ENCODE measurements at regions not wholly inside any gene's neighbourhood (a gene's known extent, or its start where the extent isn't known, plus 50 kb on each side); places are given as distances from the start of the nearest gene placed in this dataset.
"Not testable (repeated sequence)": the region's sequence is repeated elsewhere in the genome, so short reads cannot be mapped to it uniquely, and the experiment has no call there.

GRCh38 chr2:183812091-183812490 is 687.8 kb downstream of the NUP35 start:
- ChIA-PET CTCF (no interaction called here), POLR2A (no interaction called here)
- Mint-ChIP-seq H3K36me3 (no peaks in the 10 kb centered on the region), H3K27me3 (no peaks in the 10 kb centered on the region), H3K27ac (no peak overlapping the region), H3K4me1 (no peaks in the 10 kb centered on the region), H3K9me3 (peaks cover 0 to 17% (median 5%) of the 10 kb centered on the region in 3 donors), H3K4me3 (no peak overlapping the region)
- H3K4me1 ChIP-seq (ENCODE audit: control insufficient read depth in 1 of 2, extremely low read depth in 1 of 2, insufficient read depth in 2 of 2, low read length in 2 of 2): no peaks in the 10 kb centered on the region
- no peak overlapping the region for H3K4me3 ChIP-seq (ENCODE audit: control insufficient read depth in 1 of 2, extremely low read depth in 1 of 2, low read length in 1 of 2)
- no peaks in the 10 kb centered on the region for H3K36me3 ChIP-seq (ENCODE audit: control insufficient read depth in 2 of 2, extremely low read depth in 1 of 2, insufficient read depth in 1 of 2, low read length in 1 of 2)
- H3K9me3 ChIP-seq: no peaks in the 10 kb centered on the region
- H3K27ac ChIP-seq (ENCODE audit: low read length): no peak overlapping the region
- WGBS (ENCODE audit: insufficient coverage): no CpG with 5 or more reads among the region's 2 CpGs
- H3K27me3 ChIP-seq (replicated peaks in 1 of 2; ENCODE audit: control insufficient read depth in 2 of 2, extremely low read depth in 1 of 2, insufficient read depth in 2 of 2, low read length in 1 of 2): no peaks in the 10 kb centered on the region
- no peak for ATAC-seq (replicated peaks in 1 of 4)
- DNase-seq: no peak

GRCh38 chr2:183825710-183826109 is 701.5 kb downstream of the NUP35 start:
- POLR2A ChIA-PET: no interaction called here
- Mint-ChIP-seq H3K27me3 (no peaks in the 10 kb centered on the region), H3K9me3 (peaks cover 5 to 41% (median 24%) of the 10 kb centered on the region in 3 donors), H3K4me1 (no peaks in the 10 kb centered on the region), H3K4me3 (no peak overlapping the region), H3K27ac (no peak overlapping the region), H3K36me3 (no peaks in the 10 kb centered on the region)
- Histone ChIP-seq H3K27me3 (replicated peaks in 1 of 2; ENCODE audit: control insufficient read depth in 2 of 2, extremely low read depth in 1 of 2, insufficient read depth in 2 of 2, low read length in 1 of 2) (no peaks in the 10 kb centered on the region), H3K4me1 (ENCODE audit: control insufficient read depth in 1 of 2, extremely low read depth in 1 of 2, insufficient read depth in 2 of 2, low read length in 2 of 2) (no peaks in the 10 kb centered on the region), H3K9me3 (peaks cover 4% of the 10 kb centered on the region), H3K36me3 (ENCODE audit: control insufficient read depth in 2 of 2, extremely low read depth in 1 of 2, insufficient read depth in 1 of 2, low read length in 1 of 2) (no peaks in the 10 kb centered on the region), H3K4me3 (ENCODE audit: control insufficient read depth in 1 of 2, extremely low read depth in 1 of 2, low read length in 1 of 2) (no peak overlapping the region), H3K27ac (ENCODE audit: low read length) (no peak overlapping the region)
- ATAC-seq (replicated peaks in 1 of 4): no peak
- no CpG with 5 or more reads among the region's 3 CpGs for WGBS (ENCODE audit: insufficient coverage)
- CTCF ChIA-PET: no interaction called here
- no peak for DNase-seq

- no peaks in the 10 kb centered on the region for H3K36me3 Mint-ChIP-seq
- H3K27me3 ChIP-seq (replicated peaks in 1 of 2; ENCODE audit: control insufficient read depth in 2 of 2, extremely low read depth in 1 of 2, insufficient read depth in 2 of 2, low read length in 1 of 2): no peaks in the 10 kb centered on the region
- peaks cover 2% of the 10 kb centered on the region for H3K9me3 ChIP-seq
- H3K9me3 Mint-ChIP-seq: peaks cover 5 to 21% (median 20%) of the 10 kb centered on the region in 3 donors
- H3K27me3 Mint-ChIP-seq: no peaks in the 10 kb centered on the region
- no peak overlapping the region for H3K27ac ChIP-seq (ENCODE audit: low read length)
- H3K27ac Mint-ChIP-seq: no peak overlapping the region
- WGBS (ENCODE audit: insufficient coverage): no CpG with 5 or more reads among the region's 2 CpGs
- no peak overlapping the region for H3K4me3 Mint-ChIP-seq
- no peaks in the 10 kb centered on the region for H3K4me1 Mint-ChIP-seq
- H3K36me3 ChIP-seq (ENCODE audit: control insufficient read depth in 2 of 2, extremely low read depth in 1 of 2, insufficient read depth in 1 of 2, low read length in 1 of 2): no peaks in the 10 kb centered on the region
- CTCF ChIA-PET: no interaction called here
- ATAC-seq (replicated peaks in 1 of 4): no peak
- H3K4me3 ChIP-seq (ENCODE audit: control insufficient read depth in 1 of 2, extremely low read depth in 1 of 2, low read length in 1 of 2): no peak overlapping the region
- DNase-seq: no peak
- POLR2A ChIA-PET: no interaction called here
- H3K4me1 ChIP-seq (ENCODE audit: control insufficient read depth in 1 of 2, extremely low read depth in 1 of 2, insufficient read depth in 2 of 2, low read length in 2 of 2): no peaks in the 10 kb centered on the region
Observed at GRCh38 chr2:183829931-183830330, 705.7 kb downstream of the NUP35 start.

GRCh38 chr2:183837157-183837556 is 712.9 kb downstream of the NUP35 start:
- CTCF ChIA-PET: no interaction called here
- WGBS (ENCODE audit: insufficient coverage): 67% methylated on average over 2 of the region's 2 CpGs
- ATAC-seq (replicated peaks in 1 of 4): no peak

GRCh38 chr2:183838295-183838694 is 714.1 kb downstream of the NUP35 start:
- no peak overlapping the region for H3K27ac ChIP-seq (ENCODE audit: low read length)
- Mint-ChIP-seq H3K4me3 (no peak overlapping the region), H3K4me1 (no peaks in the 10 kb centered on the region), H3K9me3 (peaks cover 3 to 11% (median 10%) of the 10 kb centered on the region in 3 donors), H3K27ac (no peak overlapping the region), H3K36me3 (no peaks in the 10 kb centered on the region), H3K27me3 (no peaks in the 10 kb centered on the region)
- CTCF ChIA-PET: no interaction called here
- H3K4me1 ChIP-seq (ENCODE audit: control insufficient read depth in 1 of 2, extremely low read depth in 1 of 2, insufficient read depth in 2 of 2, low read length in 2 of 2): no peaks in the 10 kb centered on the region
- no peaks in the 10 kb centered on the region for H3K27me3 ChIP-seq (replicated peaks in 1 of 2; ENCODE audit: control insufficient read depth in 2 of 2, extremely low read depth in 1 of 2, insufficient read depth in 2 of 2, low read length in 1 of 2)
- no peak for DNase-seq
- no peaks in the 10 kb centered on the region for H3K36me3 ChIP-seq (ENCODE audit: control insufficient read depth in 2 of 2, extremely low read depth in 1 of 2, insufficient read depth in 1 of 2, low read length in 1 of 2)
- POLR2A ChIA-PET: no interaction called here
- no peaks in the 10 kb centered on the region for H3K9me3 ChIP-seq
- ATAC-seq (replicated peaks in 1 of 4): no peak
- WGBS (ENCODE audit: insufficient coverage): 66% methylated on average over 3 of the region's 5 CpGs
- H3K4me3 ChIP-seq (ENCODE audit: control insufficient read depth in 1 of 2, extremely low read depth in 1 of 2, low read length in 1 of 2): no peak overlapping the region

More at GRCh38 chr2:183837157-183837556, 712.9 kb downstream of the NUP35 start:
- Mint-ChIP-seq H3K27me3 (no peaks in the 10 kb centered on the region), H3K4me3 (no peak overlapping the region), H3K27ac (no peak overlapping the region), H3K9me3 (peaks cover 3 to 11% (median 10%) of the 10 kb centered on the region in 3 donors), H3K36me3 (no peaks in the 10 kb centered on the region), H3K4me1 (no peaks in the 10 kb centered on the region)
- Histone ChIP-seq H3K4me1 (ENCODE audit: control insufficient read depth in 1 of 2, extremely low read depth in 1 of 2, insufficient read depth in 2 of 2, low read length in 2 of 2) (no peaks in the 10 kb centered on the region), H3K9me3 (peaks cover under 1% of the 10 kb centered on the region), H3K36me3 (ENCODE audit: control insufficient read depth in 2 of 2, extremely low read depth in 1 of 2, insufficient read depth in 1 of 2, low read length in 1 of 2) (no peaks in the 10 kb centered on the region), H3K27ac (ENCODE audit: low read length) (no peak overlapping the region), H3K27me3 (replicated peaks in 1 of 2; ENCODE audit: control insufficient read depth in 2 of 2, extremely low read depth in 1 of 2, insufficient read depth in 2 of 2, low read length in 1 of 2) (no peaks in the 10 kb centered on the region), H3K4me3 (ENCODE audit: control insufficient read depth in 1 of 2, extremely low read depth in 1 of 2, low read length in 1 of 2) (no peak overlapping the region)
- POLR2A ChIA-PET: no interaction called here
- DNase-seq: no peak

- no peak overlapping the region for H3K4me3 Mint-ChIP-seq
- CTCF ChIA-PET: no interaction called here
- POLR2A ChIA-PET: no interaction called here
- Histone ChIP-seq H3K27ac (ENCODE audit: low read length) (no peak overlapping the region), H3K9me3 (no peaks in the 10 kb centered on the region), H3K4me1 (ENCODE audit: control insufficient read depth in 1 of 2, extremely low read depth in 1 of 2, insufficient read depth in 2 of 2, low read length in 2 of 2) (no peaks in the 10 kb centered on the region), H3K36me3 (ENCODE audit: control insufficient read depth in 2 of 2, extremely low read depth in 1 of 2, insufficient read depth in 1 of 2, low read length in 1 of 2) (no peaks in the 10 kb centered on the region), H3K4me3 (ENCODE audit: control insufficient read depth in 1 of 2, extremely low read depth in 1 of 2, low read length in 1 of 2) (no peak overlapping the region), H3K27me3 (replicated peaks in 1 of 2; ENCODE audit: control insufficient read depth in 2 of 2, extremely low read depth in 1 of 2, insufficient read depth in 2 of 2, low read length in 1 of 2) (no peaks in the 10 kb centered on the region)
- ATAC-seq (replicated peaks in 1 of 4) (no peak), DNase-seq (no peak)
- 15% methylated on average over 2 of the region's 4 CpGs for WGBS (ENCODE audit: insufficient coverage)
- H3K27me3 Mint-ChIP-seq: no peaks in the 10 kb centered on the region
- peaks cover 0 to 20% (median 8%) of the 10 kb centered on the region in 3 donors for H3K9me3 Mint-ChIP-seq
- H3K4me1 Mint-ChIP-seq: no peaks in the 10 kb centered on the region
- H3K36me3 Mint-ChIP-seq: no peaks in the 10 kb centered on the region
- H3K27ac Mint-ChIP-seq: no peak overlapping the region
Observed at GRCh38 chr2:183840061-183840584, 715.9 kb downstream of the NUP35 start.

- H3K9me3 ChIP-seq; DNase-seq; H3K4me3 Mint-ChIP-seq; H3K27me3 ChIP-seq (replicated peaks in 1 of 2; ENCODE audit: control insufficient read depth in 2 of 2, extremely low read depth in 1 of 2, insufficient read depth in 2 of 2, low read length in 1 of 2); H3K27ac Mint-ChIP-seq; H3K27ac ChIP-seq (ENCODE audit: low read length); H3K27me3 Mint-ChIP-seq; H3K36me3 ChIP-seq (ENCODE audit: control insufficient read depth in 2 of 2, extremely low read depth in 1 of 2, insufficient read depth in 1 of 2, low read length in 1 of 2); H3K4me1 ChIP-seq (ENCODE audit: control insufficient read depth in 1 of 2, extremely low read depth in 1 of 2, insufficient read depth in 2 of 2, low read length in 2 of 2); H3K4me1 Mint-ChIP-seq; POLR2A ChIA-PET; H3K4me3 ChIP-seq (ENCODE audit: control insufficient read depth in 1 of 2, extremely low read depth in 1 of 2, low read length in 1 of 2); H3K36me3 Mint-ChIP-seq; CTCF ChIA-PET; ATAC-seq (replicated peaks in 1 of 4): not testable (repeated sequence)
- WGBS (ENCODE audit: insufficient coverage): 88% methylated on average over 4 of the region's 11 CpGs
- peaks cover 7 to 32% (median 14%) of the 10 kb centered on the region in 3 donors for H3K9me3 Mint-ChIP-seq
Observed at GRCh38 chr2:183849826-183850225, 725.6 kb downstream of the NUP35 start.
